ENCODE measurements at regions not wholly inside any gene's neighbourhood (a gene's known extent, or its start where the extent isn't known, plus 50 kb on each side); places are given as distances from the start of the nearest gene placed in this dataset.

DNA sequence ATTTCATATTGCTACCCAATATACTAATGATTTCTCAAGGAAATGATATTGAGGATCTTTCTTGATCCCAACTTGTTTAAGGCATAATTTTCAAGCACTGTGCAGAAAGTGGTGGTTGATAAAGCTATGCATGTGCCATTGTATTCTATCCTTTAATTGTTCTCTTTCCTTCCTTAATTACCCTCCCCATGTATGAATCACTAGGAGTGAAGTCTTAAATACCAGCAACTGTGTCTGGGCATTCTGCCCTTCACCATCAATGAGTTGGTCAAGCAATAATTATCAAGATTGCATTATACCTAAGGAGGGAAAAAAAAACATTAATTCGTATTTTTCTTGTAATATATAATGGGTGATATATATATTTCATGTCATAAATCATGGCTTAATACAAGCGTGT is 111.8 kb upstream of the FRMPD4 start:
- TF ChIP-seq, protein P1, sequence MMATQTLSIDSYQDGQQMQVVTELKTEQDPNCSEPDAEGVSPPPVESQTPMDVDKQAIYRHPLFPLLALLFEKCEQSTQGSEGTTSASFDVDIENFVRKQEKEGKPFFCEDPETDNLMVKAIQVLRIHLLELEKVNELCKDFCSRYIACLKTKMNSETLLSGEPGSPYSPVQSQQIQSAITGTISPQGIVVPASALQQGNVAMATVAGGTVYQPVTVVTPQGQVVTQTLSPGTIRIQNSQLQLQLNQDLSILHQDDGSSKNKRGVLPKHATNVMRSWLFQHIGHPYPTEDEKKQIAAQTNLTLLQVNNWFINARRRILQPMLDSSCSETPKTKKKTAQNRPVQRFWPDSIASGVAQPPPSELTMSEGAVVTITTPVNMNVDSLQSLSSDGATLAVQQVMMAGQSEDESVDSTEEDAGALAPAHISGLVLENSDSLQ (IDR thresholded peaks at IDR 0.05), result no peak
- TF ChIP-seq L3MBTL2 (conservative IDR thresholded peaks at IDR 0.05) (no peak), BHLHE40 (IDR thresholded peaks at IDR 0.05; ENCODE audit: borderline replicate concordance) (no peak), FOXA1 (IDR thresholded peaks at IDR 0.05) (no peak), SP1 (IDR thresholded peaks at IDR 0.05) (no peak), CTBP1 (IDR thresholded peaks at IDR 0.05; ENCODE audit: borderline replicate concordance) (no peak), ARNT (IDR thresholded peaks at IDR 0.05) (no peak), FOXM1 (IDR thresholded peaks at IDR 0.05; ENCODE audit: borderline replicate concordance) (no peak), LEF1 (IDR thresholded peaks at IDR 0.05; ENCODE audit: borderline replicate concordance) (no peak), SUZ12 (IDR thresholded peaks at IDR 0.05) (no peak), FOXK2 (IDR thresholded peaks at IDR 0.05) (no peak), TARDBP (IDR thresholded peaks at IDR 0.05) (no peak), NFRKB (IDR thresholded peaks at IDR 0.05) (no peak), ELF4 (IDR thresholded peaks at IDR 0.05) (no peak)

Measured in HEK293T (cell line).